ENCODE measurements at regions not wholly inside any gene's neighbourhood (a gene's known extent, or its start where the extent isn't known, plus 50 kb on each side); places are given as distances from the start of the nearest gene placed in this dataset.

GRCh38 chr13:74424455-74424854 lies 290.3 kb upstream of the KLF12 start:
- Histone ChIP-seq H3K27me3 (ENCODE audit: insufficient read depth) (no peaks in the 10 kb centered on the region), H3K4me1 (ENCODE audit: control insufficient read depth in 1 of 2, insufficient read depth in 2 of 2, low read depth in 1 of 2, low read length in 1 of 2) (no peaks in the 10 kb centered on the region), H3K4me3 (ENCODE audit: low read depth in 2 of 2, low read length in 1 of 2) (no peak overlapping the region), H3K9ac (no peak overlapping the region), H3K4me2 (no peak overlapping the region), H3K27ac (ENCODE audit: low read depth in 2 of 2, low read length in 1 of 2) (no peak overlapping the region), H3F3A (replicated peaks; ENCODE audit: insufficient read depth) (no peaks in the 10 kb centered on the region), H4K20me1 (ENCODE audit: insufficient read depth) (no peaks in the 10 kb centered on the region), H3K9me2 (no peaks in the 10 kb centered on the region), H2AFZ (ENCODE audit: low read depth) (no peak overlapping the region), H3K79me2 (ENCODE audit: insufficient read depth) (no peaks in the 10 kb centered on the region), H3K9me3 (no peaks in the 10 kb centered on the region), H3K36me3 (replicated peaks in 1 of 2; ENCODE audit: control insufficient read depth in 1 of 2, insufficient read depth in 2 of 2, low read length in 1 of 2) (no peaks in the 10 kb centered on the region)
- POLR2A ChIA-PET: no interaction called here
- TF ChIP-seq NRF1 (IDR thresholded peaks at IDR 0.05; ENCODE audit: low read depth, low read length) (no peak), TAF1 (IDR thresholded peaks at IDR 0.05; ENCODE audit: borderline replicate concordance, low read depth, low read length) (no peak)
- no peak for DNase-seq
- CTCF ChIA-PET: no interaction called here
- WGBS (ENCODE audit: low lambda C conversion rate): 56% methylated on average over 3 of the region's 3 CpGs

- Histone ChIP-seq H2AFZ (ENCODE audit: low read depth) (no peak overlapping the region), H3K4me2 (no peak overlapping the region), H3K79me2 (ENCODE audit: insufficient read depth) (no peaks in the 10 kb centered on the region)
Measured at GRCh38 chr13:74423434-74423833, 289.2 kb upstream of the KLF12 start.

GRCh38 chr13:74414458-74414857 lies 280.3 kb upstream of the KLF12 start:
- no peaks in the 10 kb centered on the region for H3K9me2 ChIP-seq
- ChIA-PET POLR2A (no interaction called here), CTCF (interaction anchor here (1.0 kb wide), 1 partner anchor 805 kb away, joined by 3 read pairs; no protein-coding TSS in a partner anchor)
- H3F3A ChIP-seq (replicated peaks; ENCODE audit: insufficient read depth): no peaks in the 10 kb centered on the region
- no peak overlapping the region for H3K9ac ChIP-seq
- no peaks in the 10 kb centered on the region for H3K27me3 ChIP-seq (ENCODE audit: insufficient read depth)
- WGBS (ENCODE audit: low lambda C conversion rate): 36% methylated on average over 4 of the region's 6 CpGs
- no peak for DNase-seq
- no peak overlapping the region for H2AFZ ChIP-seq (ENCODE audit: low read depth)
- H3K36me3 ChIP-seq (replicated peaks in 1 of 2; ENCODE audit: control insufficient read depth in 1 of 2, insufficient read depth in 2 of 2, low read length in 1 of 2): no peaks in the 10 kb centered on the region
- no peaks in the 10 kb centered on the region; a peak in 1 of 4 replicates for H3K4me1 ChIP-seq (ENCODE audit: control insufficient read depth in 1 of 2, insufficient read depth in 2 of 2, low read depth in 1 of 2, low read length in 1 of 2)
- H3K4me2 ChIP-seq: no peak overlapping the region
- H4K20me1 ChIP-seq (ENCODE audit: insufficient read depth): no peaks in the 10 kb centered on the region
- H3K27ac ChIP-seq (ENCODE audit: low read depth in 2 of 2, low read length in 1 of 2): no peak overlapping the region
- no peak overlapping the region for H3K4me3 ChIP-seq (ENCODE audit: low read depth in 2 of 2, low read length in 1 of 2)
- TF ChIP-seq GATA2 (CRISPR knock-in tag; IDR thresholded peaks at IDR 0.05) (no peak), ELF1 (IDR thresholded peaks at IDR 0.05) (no peak), MXI1 (IDR thresholded peaks at IDR 0.05; ENCODE audit: low read depth, low read length) (no peak), FOXJ3 (CRISPR knock-in tag; IDR thresholded peaks at IDR 0.05) (no peak)
- no peaks in the 10 kb centered on the region for H3K79me2 ChIP-seq (ENCODE audit: insufficient read depth)
- no peaks in the 10 kb centered on the region for H3K9me3 ChIP-seq

More at GRCh38 chr13:74423434-74423833, 289.2 kb upstream of the KLF12 start:
- no peaks in the 10 kb centered on the region for H3F3A ChIP-seq (replicated peaks; ENCODE audit: insufficient read depth)
- H3K27ac ChIP-seq (ENCODE audit: low read depth in 2 of 2, low read length in 1 of 2): no peak overlapping the region
- H3K9ac ChIP-seq: no peak overlapping the region
- no peaks in the 10 kb centered on the region for H3K36me3 ChIP-seq (replicated peaks in 1 of 2; ENCODE audit: control insufficient read depth in 1 of 2, insufficient read depth in 2 of 2, low read length in 1 of 2)
- ChIA-PET POLR2A (no interaction called here), CTCF (no interaction called here)
- H3K4me1 ChIP-seq (ENCODE audit: control insufficient read depth in 1 of 2, insufficient read depth in 2 of 2, low read depth in 1 of 2, low read length in 1 of 2): no peaks in the 10 kb centered on the region
- 54% methylated on average over 3 of the region's 3 CpGs for WGBS (ENCODE audit: low lambda C conversion rate)
- no peaks in the 10 kb centered on the region for H3K9me3 ChIP-seq
- DNase-seq: no peak
- H4K20me1 ChIP-seq (ENCODE audit: insufficient read depth): no peaks in the 10 kb centered on the region
- H3K9me2 ChIP-seq: no peaks in the 10 kb centered on the region
- no peak overlapping the region for H3K4me3 ChIP-seq (ENCODE audit: low read depth in 2 of 2, low read length in 1 of 2)
- no peak for TF ChIP-seq RXRA (IDR thresholded peaks at IDR 0.05; ENCODE audit: borderline replicate concordance, low read depth)
- TF ChIP-seq, protein P1, sequence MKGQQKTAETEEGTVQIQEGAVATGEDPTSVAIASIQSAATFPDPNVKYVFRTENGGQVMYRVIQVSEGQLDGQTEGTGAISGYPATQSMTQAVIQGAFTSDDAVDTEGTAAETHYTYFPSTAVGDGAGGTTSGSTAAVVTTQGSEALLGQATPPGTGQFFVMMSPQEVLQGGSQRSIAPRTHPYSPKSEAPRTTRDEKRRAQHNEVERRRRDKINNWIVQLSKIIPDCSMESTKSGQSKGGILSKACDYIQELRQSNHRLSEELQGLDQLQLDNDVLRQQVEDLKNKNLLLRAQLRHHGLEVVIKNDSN (IDR thresholded peaks at IDR 0.05; ENCODE audit: borderline replicate concordance, low read depth): no peak
- TF ChIP-seq ELF1 (IDR thresholded peaks at IDR 0.05): no peak
- no peaks in the 10 kb centered on the region for H3K27me3 ChIP-seq (ENCODE audit: insufficient read depth)
